WERI-Rb-1 (cell line): ENCODE measurements at regions not wholly inside any gene's neighbourhood (a gene's known extent, or its start where the extent isn't known, plus 50 kb on each side); places are given as distances from the start of the nearest gene placed in this dataset.

ENCODE experiments used
- DNase-seq: peaks from one replicate; pipeline ENCODE4 v3.0.0-alpha.2; 2020
- H3K27ac ChIP-seq: fragments of 250-450 bp; sonication (Bioruptor Pico); 2 replicates; pipeline ENCODE4 v1.5.1; 2020; ENCODE audit warnings: mild to moderate bottlenecking, moderate library complexity
- H3K27me3 ChIP-seq: fragments of 250-450 bp; sonication (Bioruptor Pico); 2 replicates; pipeline ENCODE4 v1.5.1; 2021; ENCODE audit warnings: mild to moderate bottlenecking, low read depth, moderate library complexity; ENCODE audit not compliant: insufficient read depth, severe bottlenecking
- H3K36me3 ChIP-seq: fragments of 250-450 bp; sonication (Bioruptor Pico); 2 replicates; pipeline ENCODE4 v1.5.1; 2020; ENCODE audit warnings: mild to moderate bottlenecking, moderate library complexity
- H3K4me3 ChIP-seq: 2 replicates; pipeline ENCODE4 v1.5.1; 2011; ENCODE audit warnings: low read depth, mild to moderate bottlenecking, control low read depth, low read length
- H3K9me3 ChIP-seq: fragments of 250-450 bp; sonication (Bioruptor Pico); 2 replicates; pipeline ENCODE4 v1.5.1; 2021; ENCODE audit warnings: mild to moderate bottlenecking, moderate library complexity; ENCODE audit not compliant: severe bottlenecking
- TF ChIP-seq, protein P1 (sequence below): IDR thresholded peaks from 2 replicates; pipeline ENCODE4 v1.5.1; 2011; ENCODE audit warnings: low read depth, mild to moderate bottlenecking, control low read depth, inconsistent platforms, low read length

DNA sequence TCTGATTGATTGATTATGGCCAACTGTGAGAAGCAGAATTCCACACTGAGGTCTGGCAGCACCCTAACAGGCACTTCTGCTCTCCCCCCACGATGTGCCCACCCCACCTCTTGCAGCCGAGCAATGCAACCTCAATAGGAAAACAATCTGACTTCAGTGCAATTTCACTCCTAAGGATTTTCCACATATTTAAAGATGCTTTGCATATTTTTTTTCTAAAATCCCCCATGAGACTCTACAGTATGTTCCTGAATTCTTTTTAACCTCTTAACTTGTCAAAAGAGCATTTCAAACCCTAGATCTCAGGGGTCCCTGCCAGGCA is 243.1 kb downstream of the AUH start:
- TF ChIP-seq, protein P1, sequence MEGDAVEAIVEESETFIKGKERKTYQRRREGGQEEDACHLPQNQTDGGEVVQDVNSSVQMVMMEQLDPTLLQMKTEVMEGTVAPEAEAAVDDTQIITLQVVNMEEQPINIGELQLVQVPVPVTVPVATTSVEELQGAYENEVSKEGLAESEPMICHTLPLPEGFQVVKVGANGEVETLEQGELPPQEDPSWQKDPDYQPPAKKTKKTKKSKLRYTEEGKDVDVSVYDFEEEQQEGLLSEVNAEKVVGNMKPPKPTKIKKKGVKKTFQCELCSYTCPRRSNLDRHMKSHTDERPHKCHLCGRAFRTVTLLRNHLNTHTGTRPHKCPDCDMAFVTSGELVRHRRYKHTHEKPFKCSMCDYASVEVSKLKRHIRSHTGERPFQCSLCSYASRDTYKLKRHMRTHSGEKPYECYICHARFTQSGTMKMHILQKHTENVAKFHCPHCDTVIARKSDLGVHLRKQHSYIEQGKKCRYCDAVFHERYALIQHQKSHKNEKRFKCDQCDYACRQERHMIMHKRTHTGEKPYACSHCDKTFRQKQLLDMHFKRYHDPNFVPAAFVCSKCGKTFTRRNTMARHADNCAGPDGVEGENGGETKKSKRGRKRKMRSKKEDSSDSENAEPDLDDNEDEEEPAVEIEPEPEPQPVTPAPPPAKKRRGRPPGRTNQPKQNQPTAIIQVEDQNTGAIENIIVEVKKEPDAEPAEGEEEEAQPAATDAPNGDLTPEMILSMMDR = no peak
- H3K27me3 ChIP-seq = no peaks in the 10 kb centered on the region
- H3K4me3 ChIP-seq = peak overlapping the region; percentile 39
- H3K36me3 ChIP-seq = no peaks in the 10 kb centered on the region
- no peak for DNase-seq
- no peak overlapping the region for H3K27ac ChIP-seq
- H3K9me3 ChIP-seq = no peaks in the 10 kb centered on the region

DNA sequence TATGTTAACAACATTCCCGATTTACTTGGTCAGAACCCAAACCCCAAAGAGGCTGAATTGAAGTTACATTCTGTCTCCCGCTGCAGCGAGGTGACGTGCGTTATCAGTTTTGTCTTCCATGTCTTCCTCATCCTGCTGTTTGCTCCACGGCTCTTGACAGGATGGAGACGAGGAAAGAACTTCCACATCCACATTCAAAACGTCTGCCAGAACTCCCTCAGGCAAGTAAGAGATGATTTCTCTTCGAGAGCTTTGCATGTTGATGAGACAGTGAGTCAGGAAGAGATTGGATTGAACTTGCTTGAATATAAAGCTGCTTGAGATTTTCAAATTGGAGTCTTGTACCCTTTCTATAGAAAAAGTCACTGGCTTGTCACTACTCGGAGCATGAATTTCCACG is 242.6 kb downstream of the AUH start:
- no peak for DNase-seq
- Histone ChIP-seq H3K4me3 (no peak overlapping the region), H3K27ac (no peak overlapping the region), H3K36me3 (no peaks in the 10 kb centered on the region), H3K9me3 (no peaks in the 10 kb centered on the region), H3K27me3 (no peaks in the 10 kb centered on the region)
- TF ChIP-seq, protein P1 = no peak

DNA sequence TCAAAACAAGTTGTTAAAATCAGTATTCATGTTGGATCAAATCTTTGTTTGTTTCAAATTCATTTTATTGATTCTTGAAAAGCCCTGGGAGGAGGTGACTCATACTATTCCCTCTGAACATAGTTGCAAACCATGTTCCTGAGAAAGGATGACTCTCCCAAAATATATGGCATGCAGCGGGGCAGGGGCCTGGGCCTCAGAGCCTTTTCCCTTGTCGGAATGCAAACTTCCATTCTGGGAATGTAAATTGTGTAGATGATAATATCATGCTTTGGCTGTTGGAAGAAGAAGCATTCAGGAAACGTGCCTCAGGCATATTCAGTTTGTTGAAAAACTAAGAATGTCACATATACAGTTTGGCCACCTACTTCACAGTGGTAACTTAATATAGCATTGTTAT is 242.0 kb downstream of the AUH start:
- TF ChIP-seq, protein P1 = no peak
- no peak for DNase-seq
- H3K27ac ChIP-seq = no peak overlapping the region
- no peaks in the 10 kb centered on the region for H3K27me3 ChIP-seq
- H3K9me3 ChIP-seq = no peaks in the 10 kb centered on the region
- no peak overlapping the region for H3K4me3 ChIP-seq
- H3K36me3 ChIP-seq = no peaks in the 10 kb centered on the region

DNA sequence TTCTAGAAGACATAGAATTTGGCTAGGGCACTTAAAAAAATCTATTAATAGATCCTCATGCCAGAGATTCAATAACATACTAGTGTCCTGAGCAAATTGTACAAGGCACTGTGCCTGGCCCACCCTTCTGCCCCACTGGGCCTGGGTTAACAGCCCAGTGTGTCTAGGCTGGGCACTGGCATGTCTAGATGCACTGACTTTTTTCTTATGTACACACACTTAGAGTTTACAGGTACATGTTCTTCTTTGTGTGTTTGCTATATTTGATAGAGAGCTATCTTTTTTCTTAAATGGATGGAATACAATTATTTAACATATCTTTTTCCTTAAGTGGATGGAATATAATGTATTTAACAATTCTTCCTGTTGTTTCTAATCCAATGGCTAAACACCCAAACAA is 241.5 kb downstream of the AUH start:
- Histone ChIP-seq H3K4me3 (no peak overlapping the region), H3K36me3 (no peaks in the 10 kb centered on the region), H3K9me3 (no peaks in the 10 kb centered on the region), H3K27me3 (no peaks in the 10 kb centered on the region), H3K27ac (no peak overlapping the region)
- TF ChIP-seq, protein P1 = no peak
- DNase-seq = no peak

DNA sequence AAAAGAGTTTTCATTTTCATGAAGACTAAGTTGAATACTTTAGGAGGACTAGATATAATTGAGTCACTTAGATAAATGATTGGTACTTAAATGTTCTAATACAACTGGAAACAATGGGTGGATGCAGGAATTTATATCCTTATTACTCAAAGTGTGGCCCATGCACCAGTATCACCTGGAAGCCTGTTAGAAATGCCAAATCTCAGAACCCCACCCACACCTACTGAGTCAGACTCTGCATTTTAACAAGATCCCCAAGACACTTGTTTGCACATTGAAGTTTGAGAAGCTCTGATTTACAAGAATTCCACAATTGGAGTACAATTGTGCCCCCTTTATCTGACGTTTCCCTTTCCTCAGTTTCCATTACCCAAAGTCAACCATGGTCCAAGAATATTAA is 239.0 kb downstream of the AUH start:
- no peak overlapping the region for H3K27ac ChIP-seq
- no peak for DNase-seq
- no peaks in the 10 kb centered on the region for H3K36me3 ChIP-seq
- TF ChIP-seq, protein P1 = no peak
- H3K4me3 ChIP-seq = no peak overlapping the region
- H3K27me3 ChIP-seq = no peaks in the 10 kb centered on the region
- no peaks in the 10 kb centered on the region for H3K9me3 ChIP-seq

DNA sequence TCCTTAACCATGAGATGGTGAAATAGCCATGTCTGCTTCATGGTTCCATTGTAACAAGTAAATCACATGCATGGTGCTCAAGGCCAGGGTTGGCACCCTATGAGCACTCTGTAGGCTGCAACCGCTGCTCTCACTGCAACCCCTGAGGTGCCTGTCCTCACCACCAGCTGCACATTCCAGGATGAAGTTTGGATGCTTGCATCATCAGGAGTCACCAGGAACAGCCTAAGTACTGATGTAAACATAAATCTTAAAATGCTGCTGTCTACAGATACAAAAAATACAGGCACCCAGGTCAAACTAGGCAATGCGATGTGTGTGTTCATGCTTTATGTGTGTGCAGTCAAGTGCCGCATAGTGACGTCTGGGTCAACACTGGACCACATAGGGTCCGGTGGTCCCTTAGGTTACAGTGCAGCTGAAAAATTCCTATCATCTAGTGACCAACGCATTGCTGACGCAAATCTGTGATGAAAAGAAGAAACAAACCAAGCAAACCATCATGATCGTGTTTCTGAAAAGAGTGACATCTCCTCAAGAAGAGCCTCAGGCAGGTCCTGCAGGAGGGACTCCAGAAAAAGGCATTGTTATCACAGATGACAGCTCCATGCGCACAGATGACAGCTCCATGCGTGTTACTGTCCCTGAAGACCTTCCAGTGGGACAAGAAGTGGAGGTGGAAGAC is 234.8 kb downstream of the AUH start:
- Histone ChIP-seq H3K36me3 (no peaks in the 10 kb centered on the region), H3K27ac (no peak overlapping the region), H3K4me3 (no peak overlapping the region), H3K9me3 (no peaks in the 10 kb centered on the region), H3K27me3 (no peaks in the 10 kb centered on the region)
- no peak for DNase-seq
- TF ChIP-seq, protein P1 = no peak
